GM23338 (cell line): ENCODE measurements at regions not wholly inside any gene's neighbourhood (a gene's known extent, or its start where the extent isn't known, plus 50 kb on each side); places are given as distances from the start of the nearest gene placed in this dataset.

Source experiments
- ATAC-seq: fragments of 200-7000 bp; cut with Tn5 transposase; 3 replicates; pipeline ENCODE4 v1.9.1; 2020
- DNase-seq: peaks from one replicate; pipeline ENCODE4 v3.0.0-alpha.2; 2015; ENCODE audit warnings: low spot score
- H2AFZ ChIP-seq: fragments of 200-600 bp; sonication (generic); 2 replicates; pipeline ENCODE4 v1.8.0; 2016; ENCODE audit warnings: antibody characterized with exemption, mild to moderate bottlenecking, moderate library complexity
- H3F3A ChIP-seq: fragments of 200-600 bp; sonication (generic); replicated peaks from 2 replicates; pipeline ENCODE4 v1.8.0; 2017; ENCODE audit warnings: antibody characterized with exemption, mixed run types, low read depth
- H3K27ac ChIP-seq: fragments of 200-600 bp; sonication (generic); 2 replicates; pipeline ENCODE4 v1.6.1; 2016; ENCODE audit warnings: low read depth
- H3K27me3 ChIP-seq: fragments of 200-600 bp; sonication (generic); 2 replicates; pipeline ENCODE4 v1.8.0; 2016; ENCODE audit warnings: mild to moderate bottlenecking, mixed run types, moderate library complexity; ENCODE audit not compliant: insufficient read depth
- H3K36me3 ChIP-seq: fragments of 200-600 bp; sonication (generic); 2 replicates; pipeline ENCODE4 v1.8.0; 2016; ENCODE audit warnings: mild to moderate bottlenecking; ENCODE audit not compliant: insufficient read depth
- H3K4me1 ChIP-seq: fragments of 200-600 bp; sonication (generic); 2 replicates; pipeline ENCODE4 v1.8.0; 2016; ENCODE audit warnings: mild to moderate bottlenecking, moderate library complexity; ENCODE audit not compliant: insufficient read depth
- H3K4me2 ChIP-seq: fragments of 200-600 bp; sonication (generic); 2 replicates; pipeline ENCODE4 v1.7.1; 2017; ENCODE audit warnings: mixed run types
- H3K4me3 ChIP-seq: fragments of 200-600 bp; sonication (generic); 2 replicates; pipeline ENCODE4 v1.6.1; 2016; ENCODE audit warnings: mixed run types
- H3K79me2 ChIP-seq: fragments of 200-600 bp; sonication (generic); replicated peaks from 2 replicates; pipeline ENCODE4 v1.8.0; 2017; ENCODE audit warnings: mild to moderate bottlenecking; ENCODE audit not compliant: insufficient read depth
- H3K9me2 ChIP-seq: fragments of 200-600 bp; sonication (generic); 2 replicates; pipeline ENCODE4 v1.8.0; 2017; ENCODE audit not compliant: insufficient read depth
- H4K20me1 ChIP-seq: fragments of 200-600 bp; sonication (generic); replicated peaks from 2 replicates; pipeline ENCODE4 v1.8.0; 2017; ENCODE audit warnings: mild to moderate bottlenecking; ENCODE audit not compliant: insufficient read depth
- H3K27ac Mint-ChIP-seq: 2 replicates; pipeline ENCODE4 v1.8.0; 2020; ENCODE audit warnings: inconsistent platforms, mild to moderate bottlenecking, moderate library complexity, mixed read lengths
- H3K27me3 Mint-ChIP-seq: 3 replicates; pipeline ENCODE4 v1.8.0; 2022; ENCODE audit warnings: low read depth, mild to moderate bottlenecking, moderate library complexity, mixed read lengths, inconsistent platforms; ENCODE audit not compliant: insufficient read depth, poor library complexity
- H3K36me3 Mint-ChIP-seq: 3 replicates; pipeline ENCODE4 v1.8.0; 2021; ENCODE audit warnings: low read depth, mild to moderate bottlenecking, inconsistent platforms, moderate library complexity, mixed read lengths
- H3K4me1 Mint-ChIP-seq: 3 replicates; pipeline ENCODE4 v1.8.0; 2020; ENCODE audit warnings: mild to moderate bottlenecking, inconsistent platforms, mixed read lengths
- H3K4me3 Mint-ChIP-seq: 3 replicates; pipeline ENCODE4 v1.8.0; 2021; ENCODE audit warnings: moderate library complexity, mild to moderate bottlenecking, inconsistent platforms, mixed read lengths
- H3K9me3 Mint-ChIP-seq: 3 replicates; pipeline ENCODE4 v1.8.0; 2020; ENCODE audit warnings: moderate library complexity, mild to moderate bottlenecking, inconsistent platforms, mixed read lengths
- CREB1 ChIP-seq: fragments of 250-450 bp; sonication (Bioruptor Pico); IDR thresholded peaks from 2 replicates; pipeline ENCODE4 v1.5.0; 2020; ENCODE audit warnings: low read depth, mild to moderate bottlenecking, moderate library complexity
- CTCF ChIP-seq, 2 experiments: fragments of 200-600 bp in 1 of 2; sonication (generic) in 1 of 2; conservative IDR thresholded peaks; 2 replicates each; pipeline versions ENCODE4 v1.5.1 to v1.6.1; 2016 to 2017; ENCODE audit warnings: antibody characterized with exemption in 2 of 2, low read depth in 2 of 2, mild to moderate bottlenecking in 2 of 2, moderate library complexity in 1 of 2
- ETS1 ChIP-seq: IDR thresholded peaks from 2 replicates; pipeline ENCODE4 v1.6.1; 2016; ENCODE audit warnings: antibody characterized with exemption
- EZH2 ChIP-seq: fragments of 200-600 bp; sonication (generic); IDR thresholded peaks from one replicate; pipeline ENCODE4 v1.8.0; 2017; ENCODE audit warnings: antibody characterized with exemption, mild to moderate bottlenecking, low read depth; ENCODE audit not compliant: unreplicated experiment
- JUNB ChIP-seq: IDR thresholded peaks from one replicate; pipeline ENCODE4 v1.6.1; 2016; ENCODE audit warnings: antibody characterized with exemption; ENCODE audit not compliant: unreplicated experiment
- NANOG ChIP-seq: IDR thresholded peaks from 2 replicates; pipeline ENCODE4 v1.6.1; 2016; ENCODE audit warnings: antibody characterized with exemption, borderline replicate concordance
- REST ChIP-seq: IDR thresholded peaks from one replicate; pipeline ENCODE4 v1.6.1; 2018; ENCODE audit warnings: antibody characterized with exemption; ENCODE audit not compliant: unreplicated experiment
- STAT1 ChIP-seq: IDR thresholded peaks from one replicate; pipeline ENCODE4 v1.6.1; 2016; ENCODE audit warnings: antibody characterized with exemption; ENCODE audit not compliant: unreplicated experiment
- ZNF114 ChIP-seq: fragments of 250-450 bp; sonication (Bioruptor Pico); IDR thresholded peaks from 2 replicates; pipeline ENCODE4 v1.5.0; 2020; ENCODE audit warnings: mild to moderate bottlenecking, moderate library complexity
- ZNF331 ChIP-seq: fragments of 250-450 bp; sonication (Bioruptor Pico); IDR thresholded peaks from 2 replicates; pipeline ENCODE4 v1.5.0; 2020; ENCODE audit warnings: low read depth, mild to moderate bottlenecking, moderate library complexity

- TF ChIP-seq REST (no peak), NANOG (no peak), CREB1 (no peak), STAT1 (no peak), CTCF (conservative IDR thresholded peaks at IDR 0.05; ENCODE audit: low read depth in 2 of 2) (no peak), ZNF114 (no peak), EZH2 (no peak)
These were observed 730.8 kb downstream of the VRK1 start (continued) for GRCh38 chr14:97527993-97528392.

- Histone ChIP-seq H3K9me2 (no peaks in the 10 kb centered on the region; the same call in 1 of the 2 replicates), H4K20me1 (no peaks in the 10 kb centered on the region), H3K4me1 (no peaks in the 10 kb centered on the region), H3K36me3 (no peaks in the 10 kb centered on the region), H3K27me3 (no peaks in the 10 kb centered on the region), H3K4me3 (no peak overlapping the region), H2AFZ (no peak overlapping the region), H3K4me2 (no peak overlapping the region), H3K79me2 (no peaks in the 10 kb centered on the region), H3K27ac (no peak overlapping the region), H3F3A (no peaks in the 10 kb centered on the region)
- H3K9me3 Mint-ChIP-seq: no peaks in the 10 kb centered on the region
- H3K4me1 Mint-ChIP-seq: no peaks in the 10 kb centered on the region; the same call in 2 of the 3 replicates
- H3K27ac Mint-ChIP-seq: no peak overlapping the region
- TF ChIP-seq NANOG (no peak), REST (no peak), CREB1 (no peak), JUNB (no peak), ZNF331 (CRISPR knock-in tag) (no peak), EZH2 (no peak), ZNF114 (no peak), STAT1 (no peak), ETS1 (no peak)
- no peak for DNase-seq
- H3K36me3 Mint-ChIP-seq: no peaks in the 10 kb centered on the region; the same call in 2 of the 3 replicates
- no peaks in the 10 kb centered on the region for H3K27me3 Mint-ChIP-seq
- no peak overlapping the region for H3K4me3 Mint-ChIP-seq
- no peak for ATAC-seq
These were observed 734.9 kb downstream of the VRK1 start for GRCh38 chr14:97532052-97532451.
